Putamen (tissue), 1 donor: ENCODE measurements at regions not wholly inside any gene's neighbourhood (a gene's known extent, or its start where the extent isn't known, plus 50 kb on each side); places are given as distances from the start of the nearest gene placed in this dataset.

Experiments
- DNase-seq: peaks from one replicate; pipeline ENCODE4 v3.0.0-alpha.2; 2016; ENCODE audit warnings: low spot score

GRCh38 chr10:27451054-27451453 lies 53.0 kb upstream of the RAB18 start:
- DNase-seq = no peak

- DNase-seq = no peak
Observed at GRCh38 chr10:27450225-27450624, 53.9 kb upstream of the RAB18 start.

GRCh38 chr10:27449571-27449970 lies 54.5 kb upstream of the RAB18 start:
- no peak for DNase-seq

DNA sequence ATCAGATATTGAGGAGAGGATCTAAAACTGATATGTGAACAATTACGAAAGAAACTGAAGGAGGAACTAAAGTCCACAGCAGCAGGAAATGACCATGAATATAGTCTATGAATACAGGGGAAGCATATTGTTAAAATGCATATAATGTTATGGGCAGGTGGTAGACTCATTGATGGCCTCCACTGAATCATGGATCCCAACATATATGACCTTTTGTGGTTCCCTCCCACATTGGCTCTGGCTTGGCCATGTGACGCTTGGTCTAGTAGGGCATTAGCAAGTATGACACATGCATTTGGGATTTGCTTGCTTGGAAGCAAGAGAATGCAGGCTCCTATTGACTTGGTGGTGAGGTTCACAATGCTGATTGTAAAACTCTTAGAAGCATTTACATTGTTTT lies 55.2 kb upstream of the RAB18 start:
- no peak for DNase-seq

GRCh38 chr10:27447540-27447939 lies 56.6 kb upstream of the RAB18 start:
- DNase-seq = no peak

DNA sequence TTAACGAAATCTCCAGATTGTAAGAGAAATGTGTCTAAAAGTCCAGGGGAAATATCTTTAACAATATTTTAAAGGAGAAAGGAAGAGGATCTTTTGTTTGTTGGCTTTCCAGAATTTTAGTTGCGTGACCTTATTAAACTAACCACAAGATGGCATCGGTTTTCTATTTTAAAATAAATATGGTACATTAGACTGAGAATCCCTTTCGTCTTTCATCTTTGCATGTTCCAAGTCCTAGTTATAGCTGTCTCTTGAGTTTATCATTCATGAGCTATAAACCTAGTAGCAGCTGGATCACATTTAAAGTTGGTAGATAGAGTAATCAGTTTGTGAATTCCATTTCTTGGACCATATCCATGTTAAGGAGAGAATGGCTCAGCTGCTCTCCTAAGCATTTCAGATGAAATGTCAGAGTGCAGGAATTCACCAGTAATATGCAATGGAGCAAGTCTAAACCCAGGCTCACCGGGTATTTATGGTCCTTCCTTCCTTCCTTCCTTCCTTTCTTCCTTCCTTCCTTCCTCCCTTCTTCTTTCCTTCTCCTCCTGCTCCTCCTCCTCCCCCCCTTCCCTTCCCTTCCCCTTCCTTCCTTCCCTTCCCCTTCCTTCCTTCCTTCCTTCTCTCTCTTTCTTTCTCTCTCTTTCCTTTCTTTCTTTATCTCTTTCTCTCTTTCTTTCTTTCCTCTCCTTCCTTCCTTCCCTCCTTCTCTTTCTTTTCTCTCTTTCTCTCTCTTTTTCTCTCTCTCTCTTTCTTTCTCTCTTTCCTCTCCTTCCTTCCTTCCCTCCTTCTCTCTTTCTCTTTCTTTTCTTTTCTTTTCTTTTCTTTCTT lies 57.8 kb upstream of the RAB18 start:
- peak; percentile 13 for DNase-seq

DNA sequence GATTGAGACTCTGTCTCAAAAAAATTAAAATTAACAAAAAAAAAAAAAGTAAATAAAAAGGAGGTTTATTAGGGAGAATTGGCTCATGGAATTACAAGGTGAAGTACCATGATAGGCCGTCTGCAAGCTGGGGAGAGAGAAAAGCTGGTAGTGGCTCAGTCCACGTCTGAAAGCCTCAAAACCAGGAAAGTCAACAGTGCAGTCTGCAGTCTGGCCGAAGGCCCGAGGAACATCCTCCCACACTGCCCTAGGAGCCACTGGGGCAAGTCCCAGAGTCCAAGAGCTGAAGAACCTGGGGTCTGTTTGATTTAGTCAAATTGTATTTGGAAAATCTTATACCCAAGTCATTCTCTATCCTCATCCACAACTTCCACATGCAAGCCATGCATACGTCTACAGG lies 59.0 kb upstream of the RAB18 start:
- DNase-seq = no peak

DNA sequence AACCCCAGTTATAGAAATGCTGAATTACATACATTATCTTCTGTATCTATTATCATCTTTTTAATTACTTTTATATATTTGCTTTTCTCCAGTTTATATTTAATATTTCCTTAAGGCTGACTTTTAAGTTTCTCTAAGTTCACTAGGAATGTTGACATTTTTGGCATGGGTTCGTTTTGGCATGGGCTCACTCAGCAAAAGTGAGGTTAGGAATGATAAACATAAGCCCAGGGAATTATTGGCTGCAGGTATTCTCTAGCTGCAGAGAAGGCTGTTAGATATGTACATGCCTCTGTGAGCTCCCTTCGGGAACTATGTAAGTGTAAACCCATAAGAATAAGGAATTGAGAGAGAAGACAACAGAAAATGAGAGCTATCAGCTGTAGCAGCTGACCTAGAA lies 63.6 kb upstream of the RAB18 start:
- DNase-seq = no peak

GRCh38 chr10:27440021-27440420 lies 64.1 kb upstream of the RAB18 start:
- no peak for DNase-seq

- DNase-seq = no peak
Observed at GRCh38 chr10:27439101-27439500, 65.0 kb upstream of the RAB18 start.

DNA sequence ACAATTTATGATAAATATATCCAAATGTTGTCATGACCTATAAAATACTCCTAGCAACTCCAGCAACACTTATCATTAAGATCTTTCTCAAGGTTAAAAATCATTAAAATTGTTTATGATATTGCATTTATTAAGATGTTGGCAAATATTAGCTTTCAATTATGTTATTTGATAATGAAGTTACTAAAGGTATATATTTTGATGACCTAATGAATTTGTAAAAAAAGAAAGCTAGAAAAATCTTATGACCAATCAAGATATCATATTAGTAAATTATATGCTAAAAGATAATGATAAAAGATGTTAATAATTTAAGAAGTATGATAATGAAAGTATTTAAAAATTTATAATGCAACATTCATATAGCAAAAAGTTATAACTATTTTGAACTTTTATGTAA lies 66.3 kb upstream of the RAB18 start:
- DNase-seq = no peak

- no peak for DNase-seq
Observed at GRCh38 chr10:27436710-27437109, 67.4 kb upstream of the RAB18 start.

DNA sequence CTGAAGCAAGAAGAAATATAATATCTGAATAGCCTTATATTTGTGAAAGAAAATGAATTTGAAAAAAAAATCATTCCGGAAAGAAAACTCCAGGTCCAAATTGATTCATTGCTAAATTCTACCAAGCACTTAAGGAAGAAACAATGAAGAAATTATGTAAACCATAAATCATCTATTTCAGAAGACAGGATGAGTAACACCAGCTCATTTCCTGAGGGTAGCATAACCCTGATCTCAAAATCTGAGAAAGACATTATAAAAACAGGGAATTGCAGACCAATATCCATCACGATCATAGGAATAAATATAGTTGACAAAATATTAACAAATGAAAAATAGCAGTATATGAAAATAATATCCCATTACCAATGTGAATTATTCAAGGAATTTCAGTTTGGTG lies 70.1 kb upstream of the RAB18 start:
- DNase-seq = no peak

GRCh38 chr10:27426948-27427467 lies 77.1 kb upstream of the RAB18 start:
- DNase-seq = no peak

DNA sequence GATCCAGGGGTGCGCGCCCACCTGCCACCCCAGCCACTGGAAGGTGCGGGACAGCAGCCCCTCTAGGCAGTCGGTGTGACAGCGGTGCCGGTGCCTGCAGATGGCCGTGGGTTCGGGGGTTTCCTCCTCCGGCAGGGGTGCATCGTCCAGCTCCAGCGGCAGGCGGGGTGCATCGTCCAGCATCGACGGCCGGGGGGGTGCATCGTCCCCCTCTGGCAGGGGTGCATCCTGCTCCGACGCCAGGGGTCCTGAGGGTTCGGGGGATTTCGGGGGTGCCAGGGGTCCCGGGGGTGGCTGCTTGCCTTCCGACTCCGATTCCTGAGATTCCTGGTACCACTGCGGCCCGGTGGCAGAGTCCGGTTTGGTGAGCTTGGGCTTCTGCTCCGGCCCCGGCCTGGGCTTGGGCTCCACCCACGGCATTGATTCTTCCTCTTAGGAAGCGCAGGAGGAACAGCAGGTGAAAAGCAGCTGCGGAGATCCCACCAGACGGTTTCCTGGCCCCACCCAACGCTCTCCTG lies 90.2 kb upstream of the RAB18 start:
- no peak for DNase-seq

DNA sequence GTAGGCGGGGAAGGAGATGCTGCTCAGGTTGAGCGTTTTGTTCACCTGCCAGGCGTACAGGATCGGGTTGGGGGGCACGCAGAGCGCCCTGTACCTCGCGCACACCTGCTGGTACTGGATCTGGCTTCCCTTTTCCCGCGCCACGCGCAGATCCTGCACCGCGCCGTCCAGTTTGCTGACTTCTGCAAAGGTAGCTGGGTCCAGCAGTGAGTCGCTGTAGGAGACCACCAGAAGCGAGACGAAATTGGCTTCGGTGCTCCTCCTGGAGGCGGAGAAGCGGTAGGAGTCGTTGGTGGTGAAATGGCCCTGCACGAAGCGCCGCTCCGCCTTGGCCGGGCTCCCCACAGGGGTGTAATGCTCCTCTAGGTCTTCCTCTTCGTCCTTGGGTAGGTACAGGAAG lies 90.7 kb upstream of the RAB18 start:
- DNase-seq = no peak

DNA sequence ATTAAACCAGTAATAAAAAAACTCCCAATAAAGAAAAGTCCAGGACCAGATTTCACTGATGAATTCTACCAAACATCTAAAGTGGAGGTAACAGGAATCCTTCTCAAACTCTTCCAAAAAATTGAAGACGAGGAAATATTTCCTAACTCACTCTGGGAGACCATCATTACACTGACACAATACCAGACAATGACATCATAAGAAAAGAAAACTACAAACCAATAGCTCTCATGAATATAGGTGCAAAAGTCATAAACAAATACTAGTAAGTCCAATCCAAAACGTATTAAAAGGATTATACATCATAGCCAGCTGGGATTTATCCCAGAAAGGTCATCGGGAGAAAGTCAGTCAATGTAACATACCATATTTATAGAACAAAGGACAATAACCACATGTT lies 94.0 kb upstream of the RAB18 start:
- DNase-seq = no peak

GRCh38 chr10:27407271-27407670 lies 96.8 kb upstream of the RAB18 start:
- no peak for DNase-seq

DNA sequence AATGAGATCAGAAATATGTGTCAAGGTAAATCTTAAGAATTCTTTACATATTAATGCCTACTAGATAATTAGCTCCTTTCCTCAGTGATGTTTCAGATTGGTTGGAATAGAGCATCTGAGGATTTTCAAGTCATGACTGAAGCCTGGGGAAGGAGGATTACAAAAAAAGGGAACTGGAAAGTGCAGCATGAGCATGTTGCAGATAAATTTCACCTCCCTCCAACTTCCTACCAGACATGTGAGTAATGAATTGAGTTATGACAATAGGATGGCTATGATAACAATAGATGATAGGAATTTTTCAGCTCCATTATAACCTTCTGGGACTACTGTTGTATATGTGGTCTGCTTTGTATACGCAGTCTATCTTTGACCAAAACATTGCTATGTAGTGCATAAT lies 104.2 kb upstream of the RAB18 start:
- no peak for DNase-seq

DNA sequence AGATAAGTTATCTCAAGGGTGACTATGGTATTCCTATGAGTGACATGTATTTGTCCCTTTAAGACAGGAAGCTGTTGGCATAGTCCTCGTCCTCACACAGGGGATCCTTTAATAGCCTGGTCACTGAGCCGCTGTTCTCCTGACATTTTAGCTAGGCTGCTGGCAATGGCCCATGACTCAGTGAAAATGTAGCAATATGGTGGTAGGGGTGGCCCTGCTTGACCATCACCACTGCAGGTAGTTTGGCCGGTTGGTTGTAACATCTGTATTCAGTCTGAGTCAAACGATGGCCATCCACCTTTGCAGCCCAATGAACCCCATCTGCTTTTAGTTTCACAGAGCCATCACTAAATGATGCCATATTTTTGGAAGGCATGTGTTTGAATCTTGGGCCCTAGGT lies 110.1 kb upstream of the RAB18 start:
- no peak for DNase-seq

DNA sequence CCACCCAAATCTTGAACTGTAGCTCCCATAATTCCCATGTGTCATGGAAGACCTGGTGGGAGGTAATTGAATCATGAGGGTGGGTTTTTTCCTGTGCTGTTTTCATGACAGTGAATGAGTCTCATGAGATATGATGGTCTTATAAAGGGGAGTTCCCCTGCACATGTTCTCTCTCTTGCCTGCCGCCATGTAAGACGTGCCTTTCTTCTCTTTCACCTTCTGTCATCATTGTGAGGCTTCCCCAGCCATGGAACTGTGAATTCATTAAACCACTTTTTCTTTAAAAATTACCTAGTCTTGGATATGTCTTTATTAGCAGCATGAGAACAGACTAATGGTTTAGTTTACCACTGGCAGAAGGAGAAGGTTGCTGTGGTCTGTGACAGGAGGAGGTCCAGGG lies 111.5 kb upstream of the RAB18 start:
- no peak for DNase-seq

- no peak for DNase-seq
Observed at GRCh38 chr10:27391916-27392315, 112.2 kb upstream of the RAB18 start.

GRCh38 chr10:27391325-27391724 lies 112.8 kb upstream of the RAB18 start:
- DNase-seq = no peak

DNA sequence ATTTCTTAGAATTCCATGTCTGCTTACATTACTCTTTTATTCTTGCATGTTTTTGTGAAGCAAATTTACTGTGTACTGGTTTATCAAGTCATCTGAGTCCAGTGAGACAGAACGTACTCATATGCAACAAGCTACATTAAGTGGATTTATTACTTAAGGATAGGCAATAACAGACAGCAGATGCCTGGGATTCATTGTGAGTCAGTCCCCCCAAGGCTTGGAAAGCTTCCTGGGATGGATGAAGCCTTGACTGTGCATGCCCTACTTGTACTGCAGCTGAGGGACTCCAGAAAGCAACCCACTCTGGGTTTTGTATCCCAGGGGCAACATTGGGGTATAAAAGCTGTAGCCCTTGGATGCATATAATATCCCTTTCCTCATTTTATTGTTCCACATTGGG lies 113.4 kb upstream of the RAB18 start:
- DNase-seq = no peak
